H1 (cell line): ENCODE measurements at regions not wholly inside any gene's neighbourhood (a gene's known extent, or its start where the extent isn't known, plus 50 kb on each side); places are given as distances from the start of the nearest gene placed in this dataset.

ENCODE experiments used
- CTCF ChIA-PET: fragments of 300-600 bp; sonication (Branson Sonifier 250); formaldehyde crosslinking; loops from one replicate; lab custom pipeline; 2021; ENCODE audit not compliant: partially characterized antibody; lab: Charles Lee
- POLR2A ChIA-PET: fragments of 300-600 bp; sonication (Branson Sonifier 250); formaldehyde crosslinking; loops from one replicate; lab custom pipeline; 2021; ENCODE audit warnings: inconsistent platforms; ENCODE audit not compliant: partially characterized antibody; lab: Charles Lee
- DNase-seq, 2 experiments: peaks; one replicate each; pipeline versions ENCODE4 v3.0.0 to v3.0.0-alpha.2; 2010 to 2022; ENCODE audit warnings: low spot score in 2 of 2, low read depth in 1 of 2, mixed read lengths in 1 of 2
- FAIRE-seq: peaks from 2 replicates; lab custom pipeline; 2011; peaks lifted over from hg19 to GRCh38; lab: Jason Lieb, UNC
- H2AFZ ChIP-seq: 2 replicates; pipeline ENCODE4 v1.8.1; 2012; ENCODE audit warnings: low read length, inconsistent platforms
- H2AK5ac ChIP-seq: 2 replicates; pipeline ENCODE4 v1.6.1; 2013; ENCODE audit warnings: low read depth, low read length
- H2BK120ac ChIP-seq: replicated peaks from 2 replicates; pipeline ENCODE3; 2013; ENCODE audit warnings: low read depth, low read length, inconsistent platforms
- H2BK12ac ChIP-seq: 2 replicates; pipeline ENCODE4 v1.6.1; 2013; ENCODE audit warnings: low read depth, low read length
- H2BK15ac ChIP-seq: 2 replicates; pipeline ENCODE4 v1.6.1; 2013; ENCODE audit warnings: low read length
- H2BK20ac ChIP-seq: 2 replicates; pipeline ENCODE4 v1.6.1; 2013; ENCODE audit warnings: low read length
- H2BK5ac ChIP-seq: 2 replicates; pipeline ENCODE4 v1.6.1; 2013; ENCODE audit warnings: low read depth, low read length
- H3K14ac ChIP-seq: 2 replicates; pipeline ENCODE4 v1.6.1; 2013; ENCODE audit warnings: inconsistent platforms; ENCODE audit not compliant: insufficient read length
- H3K18ac ChIP-seq: 2 replicates; pipeline ENCODE4 v1.6.1; 2013; ENCODE audit warnings: low read length; ENCODE audit errors: extremely low read depth
- H3K23ac ChIP-seq: 2 replicates; pipeline ENCODE4 v1.6.1; 2013; ENCODE audit warnings: inconsistent platforms; ENCODE audit not compliant: insufficient read length
- H3K23me2 ChIP-seq: 2 replicates; pipeline ENCODE4 v1.6.1; 2013; ENCODE audit warnings: low read depth, low read length
- H3K27ac ChIP-seq: 2 replicates; pipeline ENCODE4 v1.6.1; 2011; ENCODE audit warnings: low read depth, low read length, inconsistent platforms
- H3K27me3 ChIP-seq, 4 experiments: replicated peaks in 1 of 4; 1 replicate in 1 of 4; 2 replicates in 3 of 4; pipeline versions ENCODE4 v1.6.1 to v1.8.1; 2011 to 2013; ENCODE audit warnings: low read length in 3 of 4, mild to moderate bottlenecking in 3 of 4, inconsistent platforms in 2 of 4, mixed read lengths in 2 of 4, moderate library complexity in 1 of 4; ENCODE audit not compliant: control insufficient read depth in 3 of 4, insufficient read depth in 3 of 4; ENCODE audit errors: extremely low read depth in 1 of 4
- H3K36me3 ChIP-seq, 4 experiments: 2 replicates each; pipeline versions ENCODE4 v1.6.1 to v1.8.1; 2011 to 2013; ENCODE audit warnings: mild to moderate bottlenecking in 4 of 4, low read length in 3 of 4, moderate library complexity in 2 of 4, control low read depth in 1 of 4, inconsistent platforms in 1 of 4; ENCODE audit not compliant: insufficient read depth in 4 of 4, control insufficient read depth in 2 of 4
- H3K4ac ChIP-seq: replicated peaks from 2 replicates; pipeline ENCODE3; 2013; ENCODE audit warnings: low read length, low read depth, mixed read lengths, inconsistent platforms; ENCODE audit not compliant: insufficient read length
- H3K4me1 ChIP-seq, 4 experiments: replicated peaks in 1 of 4; 1 replicate in 1 of 4; 2 replicates in 3 of 4; pipeline versions ENCODE4 v1.6.1 to v1.8.1; 2011 to 2013; ENCODE audit warnings: low read length in 3 of 4, inconsistent platforms in 2 of 4, mixed read lengths in 1 of 4; ENCODE audit not compliant: insufficient read depth in 4 of 4, control insufficient read depth in 3 of 4
- H3K4me2 ChIP-seq, 2 experiments: 2 replicates each; pipeline versions ENCODE4 v1.6.1 to v1.8.1; 2011 to 2013; ENCODE audit warnings: low read depth in 2 of 2, low read length in 2 of 2, control low read depth in 1 of 2, inconsistent platforms in 1 of 2, mild to moderate bottlenecking in 1 of 2; ENCODE audit not compliant: insufficient read depth in 1 of 2
- H3K4me3 ChIP-seq, 4 experiments: fragments of 200-600, 300-600 bp in 1 of 4; sonication (generic), shearing (Covaris generic), sonication (Bioruptor Twin) in 1 of 4; 2 replicates each; pipeline versions ENCODE4 v1.5.1 to v1.8.1; 2011 to 2016; ENCODE audit warnings: low read length in 4 of 4, low read depth in 3 of 4, control low read depth in 2 of 4, inconsistent platforms in 2 of 4, mild to moderate bottlenecking in 2 of 4, mixed read lengths in 1 of 4, moderate library complexity in 1 of 4; ENCODE audit not compliant: insufficient read depth in 2 of 4; ENCODE audit errors: extremely low read depth in 1 of 4
- H3K56ac ChIP-seq: replicated peaks from 2 replicates; pipeline ENCODE3; 2013; ENCODE audit warnings: low read depth, mild to moderate bottlenecking, mixed read lengths, low read length, inconsistent platforms; ENCODE audit not compliant: insufficient read length
- H3K79me1 ChIP-seq: 2 replicates; pipeline ENCODE4 v1.6.1; 2013; ENCODE audit warnings: low read depth, low read length, control low read depth
- H3K79me2 ChIP-seq, 2 experiments: 2 replicates each; pipeline versions ENCODE4 v1.6.1 to v1.8.1; 2012 to 2013; ENCODE audit warnings: low read length in 2 of 2, mild to moderate bottlenecking in 2 of 2, inconsistent platforms in 1 of 2; ENCODE audit not compliant: insufficient read depth in 2 of 2, control insufficient read depth in 1 of 2
- H3K9ac ChIP-seq, 4 experiments: replicated peaks in 1 of 4; 1 replicate in 1 of 4; 2 replicates in 3 of 4; pipeline versions ENCODE4 v1.6.1 to v1.8.1; 2011 to 2013; ENCODE audit warnings: low read depth in 3 of 4, low read length in 3 of 4, control low read depth in 2 of 4, mild to moderate bottlenecking in 2 of 4, moderate library complexity in 2 of 4, inconsistent platforms in 1 of 4; ENCODE audit errors: extremely low read depth in 1 of 4
- H3K9me3 ChIP-seq, 2 experiments: 2 replicates each; pipeline versions ENCODE4 v1.6.1 to v1.8.1; 2012 to 2013; ENCODE audit warnings: mild to moderate bottlenecking in 2 of 2, moderate library complexity in 2 of 2, control low read depth in 1 of 2, inconsistent platforms in 1 of 2, low read depth in 1 of 2, low read length in 1 of 2, mixed read lengths in 1 of 2; ENCODE audit not compliant: insufficient read depth in 2 of 2
- H4K20me1 ChIP-seq, 2 experiments: replicated peaks in 1 of 2; 2 replicates each; pipeline versions ENCODE3 to v1.8.1; 2011 to 2013; ENCODE audit warnings: inconsistent platforms in 2 of 2, low read length in 2 of 2, mild to moderate bottlenecking in 1 of 2; ENCODE audit not compliant: insufficient read depth in 2 of 2, control insufficient read depth in 1 of 2
- H4K5ac ChIP-seq: 2 replicates; pipeline ENCODE4 v1.6.1; 2013; ENCODE audit warnings: low read length, low read depth, mixed read lengths, inconsistent platforms; ENCODE audit not compliant: insufficient read length
- H4K8ac ChIP-seq: 2 replicates; pipeline ENCODE4 v1.8.0; 2013; ENCODE audit warnings: mild to moderate bottlenecking, moderate library complexity, low read length, inconsistent platforms; ENCODE audit not compliant: insufficient read depth; ENCODE audit errors: extremely low read depth
- H4K91ac ChIP-seq: replicated peaks from 2 replicates; pipeline ENCODE3; 2013; ENCODE audit warnings: low read length, mixed read lengths, inconsistent platforms; ENCODE audit not compliant: insufficient read length
- BCL11A ChIP-seq, 2 experiments: IDR thresholded peaks; one replicate each; pipeline ENCODE4 v1.6.1; 2011; ENCODE audit warnings: low read depth in 2 of 2, low read length in 2 of 2, mild to moderate bottlenecking in 2 of 2
- CTBP2 ChIP-seq: IDR thresholded peaks from 2 replicates; pipeline ENCODE4 v1.7.0; 2011; ENCODE audit warnings: borderline replicate concordance, mild to moderate bottlenecking, moderate library complexity, mixed read lengths, low read length; ENCODE audit not compliant: insufficient read depth, insufficient read length
- EGR1 ChIP-seq: IDR thresholded peaks from 2 replicates; pipeline ENCODE4 v1.6.1; 2011; ENCODE audit warnings: low read depth, low read length, borderline replicate concordance
- FOSL1 ChIP-seq: IDR thresholded peaks from 2 replicates; pipeline ENCODE4 v1.6.1; 2011; ENCODE audit warnings: mild to moderate bottlenecking, low read depth, low read length, moderate library complexity; ENCODE audit not compliant: insufficient read depth
- NANOG ChIP-seq: IDR thresholded peaks from 2 replicates; pipeline ENCODE4 v1.6.1; 2011; ENCODE audit warnings: low read length, low read depth, mild to moderate bottlenecking, inconsistent platforms; ENCODE audit not compliant: insufficient read depth, poor library complexity, severe bottlenecking
- POLR2AphosphoS5 ChIP-seq: IDR thresholded peaks from 2 replicates; pipeline ENCODE4 v1.6.1; 2011; ENCODE audit warnings: low read depth, low read length
- SRF ChIP-seq: IDR thresholded peaks from 2 replicates; pipeline ENCODE4 v1.6.1; 2011; ENCODE audit warnings: mild to moderate bottlenecking, low read depth, low read length, moderate library complexity
- SUZ12 ChIP-seq: fragments of 200-600 bp; sonication (generic); IDR thresholded peaks from 2 replicates; pipeline ENCODE4 v1.6.1; 2012; ENCODE audit warnings: mild to moderate bottlenecking, inconsistent platforms, low read length, moderate library complexity, mixed read lengths
- TAF7 ChIP-seq: optimal IDR thresholded peaks from 2 replicates; pipeline ENCODE3; 2011; ENCODE audit warnings: low read depth, mild to moderate bottlenecking, inconsistent platforms, low read length, moderate library complexity, borderline replicate concordance
- TCF12 ChIP-seq: IDR thresholded peaks from 2 replicates; pipeline ENCODE4 v1.6.1; 2011; ENCODE audit warnings: low read depth, mild to moderate bottlenecking, low read length
- WGBS, 2 experiments: shearing (Covaris generic) in 1 of 2; methylation state at CpG; one replicate each; pipeline versions ENCODE4 v1.1.6 to v1.1.7; 2013 to 2015; ENCODE audit warnings: low lambda C conversion rate in 2 of 2, mixed read lengths in 2 of 2, inconsistent platforms in 1 of 2, low coverage in 1 of 2, missing lambda C conversion rate in 1 of 2; ENCODE audit not compliant: insufficient replicate concordance in 2 of 2, insufficient coverage in 1 of 2, insufficient read length in 1 of 2; ENCODE audit errors: extremely low coverage in 1 of 2, missing lambda C conversion rate in 1 of 2; 5-methylcytosine and 5-hydroxymethylcytosine counted together

DNA sequence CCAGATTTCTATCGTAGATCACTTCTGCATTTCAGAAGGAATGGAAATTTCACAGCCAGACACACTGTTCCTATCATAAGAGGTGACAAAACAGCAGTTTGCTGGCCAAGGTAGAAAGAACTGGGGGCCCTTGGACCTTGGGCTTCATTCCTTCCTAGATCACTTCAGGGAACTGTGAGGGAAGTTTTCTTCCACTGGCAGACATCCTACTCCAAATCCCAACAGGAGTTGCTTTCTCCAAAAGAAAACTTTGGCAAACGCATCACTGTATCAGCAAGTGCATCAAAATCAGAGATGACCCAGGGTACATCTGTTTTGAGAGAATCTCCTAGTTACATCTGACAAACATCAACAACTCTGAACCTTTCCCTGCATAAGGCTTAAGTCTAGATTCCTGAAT lies 348.4 kb upstream of the KLHL29 start:
- POLR2A ChIA-PET, result no interaction called here
- peaks cover 2% of the 10 kb centered on the region; the same call in 1 of the 2 replicates for H3K23me2 ChIP-seq
- H2BK20ac ChIP-seq, result no peak overlapping the region
- H2BK5ac ChIP-seq, result no peak overlapping the region
- no peak overlapping the region for H3K9ac ChIP-seq
- no peak overlapping the region for H3K27ac ChIP-seq
- H3K23ac ChIP-seq, result no peak overlapping the region
- no peak overlapping the region for H3K14ac ChIP-seq
- no peaks in the 10 kb centered on the region for H3K36me3 ChIP-seq
- no peak overlapping the region for H2BK120ac ChIP-seq
- H3K79me2 ChIP-seq, result no peaks in the 10 kb centered on the region
- H3K4ac ChIP-seq, result no peak overlapping the region
- H3K56ac ChIP-seq, result no peak overlapping the region
- H2AK5ac ChIP-seq, result no peak overlapping the region
- no peak overlapping the region for H3K4me2 ChIP-seq
- H4K91ac ChIP-seq, result no peak overlapping the region
- H4K5ac ChIP-seq, result no peak overlapping the region
- no peak overlapping the region for H2AFZ ChIP-seq
- FAIRE-seq (no peak), DNase-seq (no peak)
- no peaks in the 10 kb centered on the region for H3K9me3 ChIP-seq
- no peak overlapping the region for H2BK12ac ChIP-seq
- H2BK15ac ChIP-seq, result no peak overlapping the region
- no peak overlapping the region for H4K8ac ChIP-seq
- CTCF ChIA-PET, result interaction anchor here (1.0 to 1.5 kb wide), 3 partner anchors 11 to 14 kb away, joined by 3 read pairs; no protein-coding TSS in a partner anchor
- no peak overlapping the region for H3K4me3 ChIP-seq
- no peak overlapping the region for H3K18ac ChIP-seq
- no peaks in the 10 kb centered on the region for H4K20me1 ChIP-seq
- WGBS, 2 experiments, result 100% methylated on average over 2 of the region's 2 CpGs; no CpG with 5 or more reads in 1 of the 2 experiments
- peaks cover 0 to 4% (median 2%) of the 10 kb centered on the region in 4 experiments; a peak in 2 of 7 replicates for H3K4me1 ChIP-seq
- no peaks in the 10 kb centered on the region for H3K79me1 ChIP-seq
- peaks cover 0 to 2% (median 0%) of the 10 kb centered on the region in 4 experiments; a peak in 1 of 7 replicates for H3K27me3 ChIP-seq
- TF ChIP-seq TCF12, result no peak
- no peak for TF ChIP-seq SRF
- no peak for TF ChIP-seq CTBP2
- no peak for TF ChIP-seq FOSL1
- TF ChIP-seq EGR1, result no peak
- no peak for TF ChIP-seq BCL11A (IDR thresholded peaks at IDR 0.05; ENCODE audit: low read depth in 2 of 2, low read length in 2 of 2)
- TF ChIP-seq NANOG, result no peak
- no peak for TF ChIP-seq SUZ12
- TF ChIP-seq TAF7, result no peak
- no peak for TF ChIP-seq POLR2AphosphoS5
